GM12864 (cell line): ENCODE measurements at regions not wholly inside any gene's neighbourhood (a gene's known extent, or its start where the extent isn't known, plus 50 kb on each side); places are given as distances from the start of the nearest gene placed in this dataset.

Experiments
- DNase-seq: peaks from one replicate; pipeline ENCODE4 v3.0.0-alpha.2; 2011; ENCODE audit warnings: low read depth
- H3K4me3 ChIP-seq: 2 replicates; pipeline ENCODE4 v1.5.1; 2011; ENCODE audit warnings: mild to moderate bottlenecking, low read depth, low read length, control low read depth
- TF ChIP-seq, protein P1 (sequence below): IDR thresholded peaks from 2 replicates; pipeline ENCODE4 v1.5.1; 2011; ENCODE audit warnings: low read depth, mild to moderate bottlenecking, moderate library complexity, low read length, control low read depth, inconsistent platforms; ENCODE audit errors: missing control alignments

DNA sequence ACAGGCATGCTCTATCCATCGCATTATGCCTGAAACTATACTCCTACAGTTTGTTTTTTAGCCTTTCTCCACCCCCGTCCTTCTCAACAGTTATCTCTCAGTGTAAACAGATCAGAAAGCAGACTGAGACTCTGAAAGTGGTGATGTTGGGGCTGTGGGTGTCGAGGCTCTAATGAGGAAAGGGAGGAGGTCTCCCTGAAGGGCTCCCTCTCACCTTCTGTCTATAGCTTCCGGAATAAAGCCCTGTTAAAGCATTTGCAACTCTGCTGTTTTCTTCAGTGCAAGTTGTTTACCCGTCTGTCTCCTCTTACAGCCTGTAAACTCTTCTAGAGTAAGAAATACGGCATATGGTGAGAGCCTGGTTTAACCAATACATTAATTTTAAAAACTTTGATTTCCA lies 136.7 kb upstream of the SYT4 start:
- H3K4me3 ChIP-seq = no peak overlapping the region
- no peak for DNase-seq
- TF ChIP-seq, protein P1, sequence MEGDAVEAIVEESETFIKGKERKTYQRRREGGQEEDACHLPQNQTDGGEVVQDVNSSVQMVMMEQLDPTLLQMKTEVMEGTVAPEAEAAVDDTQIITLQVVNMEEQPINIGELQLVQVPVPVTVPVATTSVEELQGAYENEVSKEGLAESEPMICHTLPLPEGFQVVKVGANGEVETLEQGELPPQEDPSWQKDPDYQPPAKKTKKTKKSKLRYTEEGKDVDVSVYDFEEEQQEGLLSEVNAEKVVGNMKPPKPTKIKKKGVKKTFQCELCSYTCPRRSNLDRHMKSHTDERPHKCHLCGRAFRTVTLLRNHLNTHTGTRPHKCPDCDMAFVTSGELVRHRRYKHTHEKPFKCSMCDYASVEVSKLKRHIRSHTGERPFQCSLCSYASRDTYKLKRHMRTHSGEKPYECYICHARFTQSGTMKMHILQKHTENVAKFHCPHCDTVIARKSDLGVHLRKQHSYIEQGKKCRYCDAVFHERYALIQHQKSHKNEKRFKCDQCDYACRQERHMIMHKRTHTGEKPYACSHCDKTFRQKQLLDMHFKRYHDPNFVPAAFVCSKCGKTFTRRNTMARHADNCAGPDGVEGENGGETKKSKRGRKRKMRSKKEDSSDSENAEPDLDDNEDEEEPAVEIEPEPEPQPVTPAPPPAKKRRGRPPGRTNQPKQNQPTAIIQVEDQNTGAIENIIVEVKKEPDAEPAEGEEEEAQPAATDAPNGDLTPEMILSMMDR = no peak

- no peak for DNase-seq
- TF ChIP-seq, protein P1 = no peak
- H3K4me3 ChIP-seq = no peak overlapping the region
Observed at GRCh38 chr18:43420091-43420490, 142.8 kb upstream of the SYT4 start.

GRCh38 chr18:43420950-43421349 lies 143.7 kb upstream of the SYT4 start:
- TF ChIP-seq, protein P1 = peak; percentile 37
- no peak overlapping the region for H3K4me3 ChIP-seq
- no peak for DNase-seq

DNA sequence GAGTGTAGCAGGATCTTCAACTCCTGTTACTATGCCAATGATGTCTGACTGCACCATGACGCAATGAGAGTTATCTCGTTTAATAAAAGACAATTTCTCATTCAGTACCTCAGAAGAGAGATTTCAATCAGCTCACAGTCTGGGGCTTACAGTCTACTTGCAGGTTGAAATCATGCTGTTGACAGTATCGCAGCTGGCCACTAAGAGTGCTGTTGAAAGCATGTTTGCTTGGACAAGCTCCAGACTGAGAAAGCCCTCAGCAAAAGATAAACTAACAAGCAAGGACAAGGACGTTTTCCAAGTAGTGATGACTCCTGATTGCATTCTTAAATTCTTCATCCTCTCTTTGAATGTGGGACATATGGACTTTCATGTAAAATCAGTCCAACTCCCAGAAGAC lies 145.2 kb upstream of the SYT4 start:
- DNase-seq = no peak

GRCh38 chr18:43435851-43436250 lies 158.6 kb upstream of the SYT4 start:
- TF ChIP-seq, protein P1 = no peak
- no peak overlapping the region for H3K4me3 ChIP-seq
- no peak for DNase-seq

More for the DNA sequence above, 145.2 kb upstream of the SYT4 start:
- TF ChIP-seq, protein P1 = peak; percentile 12
- no peak overlapping the region for H3K4me3 ChIP-seq

DNA sequence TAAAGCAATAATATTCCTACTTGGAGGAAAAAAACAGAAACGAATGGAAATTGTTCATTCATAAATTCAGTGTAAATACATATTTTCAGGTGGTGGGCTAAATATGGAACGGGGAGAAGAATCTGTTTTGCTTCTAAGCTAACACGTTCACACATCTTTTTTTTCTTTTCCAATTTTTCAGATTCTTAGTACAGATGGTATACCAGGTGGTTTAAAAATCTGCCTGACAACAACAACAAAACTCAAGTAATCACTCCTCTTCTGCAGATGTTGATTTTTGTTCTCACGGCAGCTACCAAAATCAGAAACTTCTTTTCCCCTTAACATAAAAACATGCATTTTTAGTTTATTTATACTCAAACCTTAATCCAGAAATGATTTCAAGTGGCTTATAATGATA lies 164.8 kb upstream of the SYT4 start:
- TF ChIP-seq, protein P1 = no peak
- DNase-seq = no peak
- no peak overlapping the region for H3K4me3 ChIP-seq

DNA sequence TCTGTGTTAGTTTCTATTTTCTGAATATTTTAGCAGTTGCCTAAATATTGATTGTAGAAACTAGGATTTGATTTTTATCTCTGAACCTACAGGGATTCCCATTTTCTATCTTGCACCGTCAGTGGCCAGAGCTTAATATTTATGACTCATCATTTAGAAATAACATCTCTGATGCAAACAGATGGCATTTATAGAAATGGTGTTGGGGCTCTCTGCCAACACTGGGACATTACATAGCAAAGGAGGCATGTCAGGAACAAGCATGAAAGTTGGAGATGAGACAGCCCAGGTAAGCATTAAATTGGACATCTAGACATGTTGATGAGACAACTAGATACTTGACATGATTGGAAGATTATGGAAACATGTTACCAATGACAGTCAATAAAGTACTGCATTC lies 165.3 kb upstream of the SYT4 start:
- TF ChIP-seq, protein P1 = no peak
- no peak for DNase-seq
- no peak overlapping the region for H3K4me3 ChIP-seq
